Gastrocnemius medialis (tissue), 4 donors: ENCODE measurements at regions not wholly inside any gene's neighbourhood (a gene's known extent, or its start where the extent isn't known, plus 50 kb on each side); places are given as distances from the start of the nearest gene placed in this dataset.

Experiments
- CTCF ChIP-seq, 5 experiments: fragments of 450-650 bp in 3 of 5; fragments of 200-600 bp in 2 of 5; sonication (generic) in 2 of 5; IDR thresholded peaks in 4 of 5; conservative IDR thresholded peaks in 1 of 5; 1 replicate in 4 of 5; 2 replicates in 1 of 5; pipeline ENCODE4 v1.5.1; 2016 to 2019; ENCODE audit warnings: antibody characterized with exemption in 5 of 5, mild to moderate bottlenecking in 3 of 5, moderate library complexity in 3 of 5
- POLR2A ChIP-seq, 2 donors: fragments of 450-650 bp; IDR thresholded peaks; one replicate each; pipeline ENCODE4 v1.6.1; 2017; ENCODE audit warnings: antibody characterized with exemption in 2 of 2, mild to moderate bottlenecking in 2 of 2, moderate library complexity in 2 of 2

GRCh38 chr1:208943291-208943690 is 640.2 kb upstream of the CAMK1G start:
- no peak for TF ChIP-seq POLR2A (IDR thresholded peaks at IDR 0.05)
- TF ChIP-seq CTCF (IDR thresholded peaks at IDR 0.05 in 4 of 5, conservative IDR thresholded peaks at IDR 0.05 in 1 of 5), result no peak
